Endothelial cell of umbilical vein (primary cell): ENCODE measurements at regions not wholly inside any gene's neighbourhood (a gene's known extent, or its start where the extent isn't known, plus 50 kb on each side); places are given as distances from the start of the nearest gene placed in this dataset. TPM values are rescaled to one million over a fixed set of nuclear protein-coding genes. Genes with fewer than 3 reads are reported as not detected.

ENCODE experiments used
- BruUV-seq: library from RNA; stranded (reverse); fragments of 400-500 nt; replicated peaks from 2 replicates; lab custom pipeline; 2021; lab: Mats Ljungman, UMichigan
- CTCF ChIA-PET: fragments of 300-600, 350-600 bp; sonication (Branson Sonifier 250); formaldehyde crosslinking; loops from one replicate; lab custom pipeline; 2021; ENCODE audit warnings: antibody characterized with exemption, inconsistent platforms; lab: Charles Lee
- POLR2A ChIA-PET: fragments of 300-600, 350-600 bp; sonication (Branson Sonifier 250); formaldehyde crosslinking; loops from one replicate; lab custom pipeline; 2021; ENCODE audit warnings: antibody characterized with exemption, inconsistent platforms; lab: Charles Lee
- DNase-seq: peaks from one replicate; pipeline ENCODE4 v3.0.0-alpha.2; 2011; ENCODE audit warnings: low read depth, low spot score
- FAIRE-seq: peaks from 2 replicates; lab custom pipeline; 2011; peaks lifted over from hg19 to GRCh38; lab: Jason Lieb, UNC
- H2AFZ ChIP-seq: 2 replicates; pipeline ENCODE4 v1.6.0; 2012; ENCODE audit warnings: low read depth, low read length, control low read depth, inconsistent platforms
- H3K27ac ChIP-seq: 2 replicates; pipeline ENCODE4 v1.5.1; 2011; ENCODE audit warnings: low read depth, mild to moderate bottlenecking, control low read depth, low read length, moderate library complexity; ENCODE audit not compliant: insufficient read depth
- H3K27me3 ChIP-seq, 2 experiments: 2 replicates each; pipeline versions ENCODE4 v1.6.0 to v1.6.1; 2011; ENCODE audit warnings: low read length in 2 of 2, mixed read lengths in 1 of 2; ENCODE audit not compliant: control insufficient read depth in 2 of 2, insufficient read depth in 2 of 2
- H3K36me3 ChIP-seq, 2 experiments: 2 replicates in 1 of 2; 3 replicates in 1 of 2; pipeline ENCODE4 v1.5.1; 2011; ENCODE audit warnings: low read length in 2 of 2, mild to moderate bottlenecking in 1 of 2, moderate library complexity in 1 of 2; ENCODE audit not compliant: control insufficient read depth in 2 of 2, insufficient read depth in 2 of 2; ENCODE audit errors: extremely low read depth in 1 of 2
- H3K4me1 ChIP-seq: 3 replicates; pipeline ENCODE4 v1.5.1; 2011; ENCODE audit warnings: mild to moderate bottlenecking, low read length; ENCODE audit not compliant: control insufficient read depth, insufficient read depth; ENCODE audit errors: extremely low read depth
- H3K4me2 ChIP-seq: 2 replicates; pipeline ENCODE4 v1.6.1; 2011; ENCODE audit warnings: low read length, control low read depth, mixed read lengths; ENCODE audit not compliant: insufficient read depth
- H3K4me3 ChIP-seq, 3 experiments: fragments of 200-600 bp in 1 of 3; sonication (generic), shearing (Covaris generic) in 1 of 3; replicated peaks in 1 of 3; 2 replicates each; pipeline ENCODE4 v1.5.1; 2011 to 2016; ENCODE audit warnings: control low read depth in 3 of 3, low read length in 3 of 3, mild to moderate bottlenecking in 2 of 3, inconsistent platforms in 1 of 3, low read depth in 1 of 3, moderate library complexity in 1 of 3; ENCODE audit not compliant: insufficient read depth in 1 of 3
- H3K79me2 ChIP-seq: 2 replicates; pipeline ENCODE4 v1.6.0; 2012; ENCODE audit warnings: low read length, inconsistent platforms; ENCODE audit not compliant: control insufficient read depth, insufficient read depth
- H3K9ac ChIP-seq: replicated peaks from 2 replicates; pipeline ENCODE3; 2011; ENCODE audit warnings: low read length, control low read depth; ENCODE audit not compliant: insufficient read depth; ENCODE audit errors: extremely low read depth
- H3K9me1 ChIP-seq: replicated peaks from 3 replicates; pipeline ENCODE4 v1.6.0; 2011; ENCODE audit warnings: mild to moderate bottlenecking, low read length; ENCODE audit not compliant: control insufficient read depth, insufficient read depth; ENCODE audit errors: extremely low read depth
- H3K9me3 ChIP-seq: replicated peaks from 2 replicates; pipeline ENCODE4 v1.5.1; 2012; ENCODE audit warnings: low read length, inconsistent platforms; ENCODE audit not compliant: control insufficient read depth, insufficient read depth
- H4K20me1 ChIP-seq: replicated peaks from 2 replicates; pipeline ENCODE3; 2011; ENCODE audit warnings: mild to moderate bottlenecking, low read length; ENCODE audit not compliant: control insufficient read depth, insufficient read depth; ENCODE audit errors: extremely low read depth
- CTCF ChIP-seq, 2 donors: IDR thresholded peaks; 1 replicate in 1 of 2; 2 replicates in 1 of 2; pipeline ENCODE4 v1.5.1; 2011; ENCODE audit warnings: low read length in 2 of 2, mild to moderate bottlenecking in 2 of 2, moderate library complexity in 2 of 2, control low read depth in 1 of 2, inconsistent platforms in 1 of 2, low read depth in 1 of 2; ENCODE audit not compliant: insufficient read depth in 1 of 2; ENCODE audit errors: extremely low read depth in 1 of 2
- EZH2 ChIP-seq: IDR thresholded peaks from 2 replicates; pipeline ENCODE4 v1.6.1; 2012; ENCODE audit warnings: borderline replicate concordance, low read depth, mild to moderate bottlenecking, moderate library complexity, low read length, inconsistent platforms; ENCODE audit not compliant: severe bottlenecking
- FOS ChIP-seq: IDR thresholded peaks from 2 replicates; pipeline ENCODE4 v1.6.1; 2011; ENCODE audit warnings: mild to moderate bottlenecking, low read length, moderate library complexity, borderline replicate concordance; ENCODE audit not compliant: insufficient read depth
- GATA2 ChIP-seq: IDR thresholded peaks from 2 replicates; pipeline ENCODE4 v1.7.0; 2011; ENCODE audit warnings: low read depth, mild to moderate bottlenecking, moderate library complexity, mixed read lengths, low read length; ENCODE audit not compliant: insufficient read length, insufficient read depth
- JUN ChIP-seq: IDR thresholded peaks from 2 replicates; pipeline ENCODE4 v1.6.1; 2011; ENCODE audit warnings: borderline replicate concordance, low read depth; ENCODE audit not compliant: insufficient read length, insufficient read depth
- MYC ChIP-seq: IDR thresholded peaks from one replicate; pipeline ENCODE4 v1.6.1; 2011; ENCODE audit warnings: mild to moderate bottlenecking, low read depth, low read length
- POLR2A ChIP-seq: IDR thresholded peaks from 2 replicates; pipeline ENCODE4 v1.6.1; 2012; ENCODE audit warnings: low read depth, mild to moderate bottlenecking, control low read depth, low read length
- POLR2AphosphoS5 ChIP-seq: IDR thresholded peaks from 2 replicates; pipeline ENCODE4 v1.6.1; 2012; ENCODE audit warnings: low read depth, mild to moderate bottlenecking, control low read depth, low read length, moderate library complexity; ENCODE audit not compliant: insufficient read depth
- dilution Hi-C: fragments of 300-500 bp; cut with MboI; formaldehyde crosslinking; loops from one replicate; pipeline ENCODE4 v1.15.0; 2019; ENCODE audit warnings: low sequenced_read_pairs; ENCODE audit not compliant: extremely low pct_ligation_motif_present
- intact Hi-C: fragments of 100-400 bp; cut with micrococcal nuclease; formaldehyde crosslinking; loops from one replicate; pipeline ENCODE4 v1.10.0; 2022
- small RNA-seq: library from RNA; depleted of rRNA; stranded (forward); fragments of <200 nt; gene quantifications from one replicate; pipeline ENCODE3, GENCODE V24; 2012; ENCODE audit warnings: low replicate concordance, low read depth; ENCODE audit not compliant: insufficient read depth, insufficient read length
- TF ChIP-seq, protein P1 (sequence below): IDR thresholded peaks from 2 replicates; pipeline ENCODE4 v1.6.1; 2011; ENCODE audit not compliant: insufficient read depth, insufficient read length

DNA sequence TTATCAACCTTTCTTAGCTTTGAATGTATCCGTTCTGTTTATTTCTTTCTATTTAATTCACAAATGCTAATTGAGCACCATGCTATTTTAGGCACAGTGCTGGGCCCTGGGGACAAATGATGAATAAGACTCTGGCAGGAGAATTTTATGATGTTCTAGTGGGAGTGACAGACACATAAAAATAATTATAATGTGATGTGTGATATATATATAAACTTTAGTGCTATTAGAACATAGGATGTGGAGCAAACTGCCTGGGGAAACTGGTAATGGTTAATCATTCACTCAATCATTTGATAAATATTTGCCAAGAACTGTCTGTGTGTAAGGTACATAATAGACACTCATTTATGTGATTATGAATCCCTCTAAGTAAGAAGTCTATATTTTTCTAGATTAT is 50.7 kb upstream of the FRY start:
- no peak for DNase-seq
- H3K79me2 ChIP-seq: no peaks in the 10 kb centered on the region
- no peaks in the 10 kb centered on the region for H3K4me1 ChIP-seq
- H3K4me2 ChIP-seq: no peak overlapping the region
- no peak overlapping the region for H2AFZ ChIP-seq
- no peak for FAIRE-seq
- intact Hi-C loops: no loop called here
- no peak overlapping the region for H3K27ac ChIP-seq
- BruUV-seq: no TSS peak
- no peaks in the 10 kb centered on the region for H3K9me3 ChIP-seq
- no peaks in the 10 kb centered on the region for H4K20me1 ChIP-seq
- TF ChIP-seq POLR2A (no peak), MYC (no peak), EZH2 (no peak), FOS (no peak), POLR2AphosphoS5 (no peak), CTCF (IDR thresholded peaks at IDR 0.05; ENCODE audit: extremely low read depth in 1 of 2, insufficient read depth in 1 of 2, low read depth in 1 of 2, low read length in 2 of 2) (no peak), GATA2 (no peak), JUN (no peak)
- TF ChIP-seq, protein P1, sequence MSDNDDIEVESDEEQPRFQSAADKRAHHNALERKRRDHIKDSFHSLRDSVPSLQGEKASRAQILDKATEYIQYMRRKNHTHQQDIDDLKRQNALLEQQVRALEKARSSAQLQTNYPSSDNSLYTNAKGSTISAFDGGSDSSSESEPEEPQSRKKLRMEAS: no peak
- peaks cover 0 to 6% of the 10 kb centered on the region in 2 experiments for H3K27me3 ChIP-seq
- H3K9ac ChIP-seq: no peak overlapping the region
- ChIA-PET POLR2A (no interaction called here), CTCF (no interaction called here)
- dilution Hi-C loops: no loop called here
- no peaks in the 10 kb centered on the region for H3K9me1 ChIP-seq
- H3K36me3 ChIP-seq: no peaks in the 10 kb centered on the region
- H3K4me3 ChIP-seq: no peak overlapping the region

Small RNA genes in the stretch of these regions (small RNA-seq; reads per million reads assigned to genes)
- gene RF00017: not detected
